ENCODE measurements at regions not wholly inside any gene's neighbourhood (a gene's known extent, or its start where the extent isn't known, plus 50 kb on each side); places are given as distances from the start of the nearest gene placed in this dataset.

GRCh38 chr2:83517727-83518368, 941.2 kb downstream of the SUCLG1 start:
- no peak for DNase-seq

DNA sequence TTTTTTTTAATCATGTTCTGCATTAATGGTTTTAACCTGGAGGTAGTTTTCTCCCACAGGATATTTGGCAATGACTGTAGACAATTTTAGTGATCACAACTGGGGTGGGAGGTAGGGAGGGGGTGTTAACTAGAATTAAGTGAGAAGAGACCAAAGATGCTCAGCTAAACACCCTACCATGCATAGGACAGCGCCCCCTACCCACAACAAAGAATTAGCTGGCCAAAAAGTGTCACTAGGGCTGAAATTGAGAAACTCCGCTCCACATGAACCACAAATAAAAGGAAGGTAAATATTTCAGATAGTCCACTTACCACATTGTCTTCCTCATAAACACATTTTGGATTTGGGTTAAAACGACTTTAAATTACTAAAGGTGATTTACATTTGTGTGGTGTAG, 942.6 kb downstream of the SUCLG1 start:
- no peak for DNase-seq

GRCh38 chr2:83487451-83487850, 971.6 kb downstream of the SUCLG1 start:
- no peak for DNase-seq

DNA sequence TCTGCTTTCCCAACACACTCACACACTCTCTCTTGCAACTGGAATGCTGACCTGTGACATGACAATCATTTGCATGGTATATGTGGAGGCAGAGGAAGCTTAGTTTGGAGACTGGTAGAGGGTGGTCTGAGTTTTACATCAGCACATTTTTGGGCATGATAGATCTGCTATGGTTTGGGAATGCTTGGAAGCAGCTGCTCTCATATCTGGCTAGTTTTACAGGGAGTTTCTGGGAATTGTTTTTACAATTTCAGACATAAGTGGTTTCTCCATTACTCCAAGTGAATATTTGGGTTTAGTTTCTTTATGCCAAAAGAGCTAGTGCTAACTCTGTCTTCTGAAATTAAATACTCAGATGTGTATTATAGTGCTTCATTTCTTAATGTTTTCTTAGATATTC, 977.6 kb downstream of the SUCLG1 start:
- DNase-seq, result no peak

GRCh38 chr2:83478037-83478436, 981.0 kb downstream of the SUCLG1 start:
- no peak for DNase-seq

GRCh38 chr2:83475371-83475770, 983.7 kb downstream of the SUCLG1 start:
- no peak for DNase-seq

- no peak for DNase-seq
Observed at GRCh38 chr2:83471655-83472054, 987.4 kb downstream of the SUCLG1 start.

- no peak for DNase-seq
Observed at GRCh38 chr2:83470928-83471327, 988.2 kb downstream of the SUCLG1 start.

- DNase-seq, result no peak
Observed at GRCh38 chr2:83464444-83464843, 994.6 kb downstream of the SUCLG1 start.

DNA sequence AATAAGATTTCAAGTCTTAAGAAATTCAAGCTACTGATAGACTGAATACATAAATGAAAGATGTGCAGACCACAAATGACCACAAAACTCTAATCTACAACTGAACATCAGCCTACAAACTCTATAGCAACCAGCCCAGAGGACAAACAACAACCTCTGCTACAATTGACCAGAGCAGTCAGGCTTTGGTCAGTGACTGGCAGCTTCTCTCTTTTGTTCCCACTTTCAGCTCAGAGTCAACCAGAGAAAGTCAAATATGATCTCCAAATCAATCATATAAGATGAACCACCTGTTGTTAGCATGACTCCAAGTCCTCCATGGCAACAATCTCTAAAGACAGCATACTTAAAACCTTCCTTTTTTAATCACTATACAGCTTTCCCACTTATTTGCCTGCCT, 996.2 kb downstream of the SUCLG1 start:
- DNase-seq, result no peak

- no peak for DNase-seq
Observed at GRCh38 chr2:83461135-83461534, 997.9 kb downstream of the SUCLG1 start.

DNA sequence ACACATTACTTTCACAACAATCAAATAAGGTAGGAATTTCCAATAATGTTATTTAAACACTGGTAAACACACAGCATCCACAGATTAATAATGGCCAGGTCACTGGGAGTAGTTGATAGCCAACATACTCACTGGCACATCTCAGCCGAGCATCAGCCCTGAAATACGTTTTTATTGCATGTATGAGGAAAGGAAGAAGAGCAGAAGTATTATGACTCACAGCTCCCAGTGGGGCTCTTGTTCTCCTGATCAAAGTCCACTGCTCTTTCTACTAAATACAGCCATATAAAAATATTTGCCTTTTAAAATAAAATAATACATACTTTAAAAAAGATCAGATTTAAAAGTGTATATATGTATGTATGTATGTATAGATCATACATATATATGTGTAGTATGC, 999.6 kb downstream of the SUCLG1 start:
- no peak for DNase-seq

DNA sequence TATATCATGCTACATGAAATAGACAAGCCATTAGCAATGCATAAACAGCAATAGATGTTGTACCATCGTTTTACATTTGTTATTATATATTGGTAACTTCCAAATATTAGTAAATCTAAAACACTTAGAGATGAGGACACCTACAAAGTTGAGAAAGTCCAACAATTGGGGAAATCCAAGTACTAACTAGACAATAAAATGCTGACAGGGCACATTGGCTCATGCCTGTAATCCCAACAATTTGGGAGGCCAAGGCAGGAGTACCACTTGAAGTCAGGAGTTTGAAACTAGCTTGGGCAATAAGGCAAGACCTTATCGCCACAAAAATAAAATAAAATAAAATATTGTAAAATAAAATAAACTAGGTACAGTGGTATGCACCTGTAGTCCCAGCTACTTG, 1023.1 kb downstream of the SUCLG1 start:
- DNase-seq, result no peak

DNA sequence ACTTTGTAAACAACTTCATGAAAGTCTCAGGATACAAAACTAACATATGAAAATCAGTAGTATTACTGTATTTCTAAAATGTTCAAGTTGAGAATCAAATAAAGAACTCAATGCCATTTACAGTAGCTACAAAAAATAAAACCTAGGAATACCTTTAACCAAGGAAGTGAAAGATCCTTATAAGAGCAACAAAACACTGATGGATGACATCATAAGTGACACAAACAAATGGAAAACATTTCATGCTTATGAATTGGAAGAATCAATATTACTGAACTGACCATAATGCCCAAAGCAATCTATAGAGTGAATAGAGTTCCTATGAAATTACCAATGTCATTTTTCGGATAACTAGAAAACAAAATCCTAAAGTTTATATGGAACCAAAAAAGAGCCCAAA, 1038.1 kb downstream of the SUCLG1 start:
- DNase-seq, result no peak

DNA sequence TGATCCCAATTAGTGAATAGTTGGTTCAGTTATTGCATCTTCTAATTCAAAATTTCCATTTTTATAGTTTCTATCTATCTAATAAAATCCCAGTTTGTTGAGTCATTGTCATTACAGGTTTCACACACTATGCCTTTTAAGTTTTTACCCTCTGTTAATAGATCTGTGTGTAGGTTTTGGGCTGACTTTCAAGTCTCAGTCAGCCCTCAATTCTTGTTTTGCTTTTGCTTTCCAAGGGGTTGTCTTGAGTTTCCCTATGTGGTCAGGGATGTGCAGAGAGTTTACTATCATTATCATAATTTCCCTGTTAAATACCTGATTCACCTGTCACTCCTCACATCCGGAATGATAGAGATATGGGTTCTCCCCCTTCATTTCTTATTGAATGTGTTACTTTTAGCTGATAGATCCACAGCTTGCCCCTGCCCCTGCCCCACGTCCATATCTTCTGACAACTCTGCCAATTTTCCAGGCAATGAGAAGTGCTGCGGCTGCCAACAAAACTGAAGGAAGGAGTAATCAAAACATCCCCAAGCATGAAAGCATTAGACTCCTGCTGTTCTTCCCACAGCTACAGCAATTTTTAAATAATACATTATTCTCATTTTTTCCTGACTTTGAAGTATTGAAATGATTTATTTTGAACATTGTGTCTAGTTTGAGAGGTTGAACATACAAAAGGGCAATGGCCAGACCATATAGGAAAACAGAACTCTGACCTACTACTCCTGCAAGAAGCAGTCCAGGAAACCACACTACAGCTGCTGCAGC, 1064.8 kb downstream of the SUCLG1 start:
- no peak for DNase-seq

DNA sequence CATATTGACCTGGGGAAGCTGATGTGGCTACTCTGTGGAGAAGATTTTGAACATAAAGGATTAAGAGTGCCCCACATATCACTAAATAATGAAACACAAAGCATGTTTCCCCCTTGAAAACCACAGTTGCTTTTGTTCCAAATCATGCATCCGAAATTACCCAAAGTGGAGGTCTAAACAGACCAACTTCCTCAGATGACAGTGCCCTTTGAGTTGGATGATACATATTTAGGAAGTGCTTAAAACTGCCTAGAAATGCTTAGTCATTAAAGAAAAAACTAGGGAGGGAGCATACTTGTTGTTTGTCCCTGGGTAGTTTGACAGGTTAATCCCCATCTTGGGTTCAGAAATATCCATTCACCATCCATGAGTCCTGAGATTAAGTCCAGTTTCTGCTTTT, 1070.3 kb downstream of the SUCLG1 start:
- DNase-seq, result no peak

GRCh38 chr2:83386549-83386948, 1072.5 kb downstream of the SUCLG1 start:
- no peak for DNase-seq

DNA sequence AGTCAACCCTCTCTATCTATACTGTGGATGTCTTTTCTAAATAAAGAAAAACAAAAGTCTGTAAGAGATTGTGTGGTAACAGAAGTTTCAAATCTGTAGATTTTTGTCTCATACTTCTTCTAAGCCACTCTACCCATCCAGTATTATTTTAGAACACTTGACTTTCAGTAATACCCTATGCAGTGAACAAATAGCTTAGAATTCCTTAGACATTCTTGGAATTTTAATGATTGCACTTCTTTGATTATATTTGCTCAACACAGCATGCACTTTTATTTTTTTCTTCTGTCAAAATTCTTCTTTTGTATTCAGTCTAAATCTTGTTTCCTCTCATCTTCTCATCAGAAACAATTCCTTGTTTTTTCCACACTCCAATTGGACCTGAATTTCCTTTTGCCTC, 1080.2 kb downstream of the SUCLG1 start:
- no peak for DNase-seq

DNA sequence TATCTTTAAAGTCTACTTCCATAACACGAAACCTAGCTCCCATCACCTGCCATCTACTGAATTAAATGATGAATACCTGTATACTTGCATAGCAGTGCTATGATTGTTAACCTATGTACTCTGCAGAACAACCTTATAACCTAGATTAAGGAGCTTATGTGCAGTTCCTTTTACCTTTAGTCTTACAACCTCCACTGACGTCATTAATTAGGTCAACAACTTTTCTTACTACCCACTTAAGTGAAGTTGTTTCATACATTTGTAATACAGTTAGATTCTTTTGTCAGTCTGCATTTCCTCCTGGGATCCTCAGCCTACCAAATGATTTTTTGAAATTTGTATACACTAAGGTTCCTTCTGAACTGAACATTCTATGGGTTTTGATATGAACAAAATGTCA, 1082.3 kb downstream of the SUCLG1 start:
- no peak for DNase-seq

DNA sequence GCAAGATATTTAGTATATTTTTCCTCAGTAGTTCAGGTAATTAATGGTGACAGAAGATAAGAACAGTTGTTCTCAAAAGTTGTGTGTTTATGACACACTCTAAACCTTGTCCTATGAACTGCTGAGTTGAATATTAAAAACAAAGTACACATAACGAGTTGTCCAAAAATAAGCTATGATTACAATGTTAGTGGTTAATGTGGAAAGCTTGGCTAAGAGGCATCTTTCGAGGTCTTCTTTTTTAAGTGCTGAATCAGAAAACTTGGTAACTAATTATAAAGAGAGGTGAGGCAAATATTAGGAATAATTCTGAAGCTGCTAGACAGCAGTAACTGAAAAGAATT, 1088.7 kb downstream of the SUCLG1 start:
- DNase-seq, result no peak

- no peak for DNase-seq
Observed at GRCh38 chr2:83369601-83370418, 1089.3 kb downstream of the SUCLG1 start.

- no peak for DNase-seq
Observed at GRCh38 chr2:83368916-83369315, 1090.2 kb downstream of the SUCLG1 start.

DNA sequence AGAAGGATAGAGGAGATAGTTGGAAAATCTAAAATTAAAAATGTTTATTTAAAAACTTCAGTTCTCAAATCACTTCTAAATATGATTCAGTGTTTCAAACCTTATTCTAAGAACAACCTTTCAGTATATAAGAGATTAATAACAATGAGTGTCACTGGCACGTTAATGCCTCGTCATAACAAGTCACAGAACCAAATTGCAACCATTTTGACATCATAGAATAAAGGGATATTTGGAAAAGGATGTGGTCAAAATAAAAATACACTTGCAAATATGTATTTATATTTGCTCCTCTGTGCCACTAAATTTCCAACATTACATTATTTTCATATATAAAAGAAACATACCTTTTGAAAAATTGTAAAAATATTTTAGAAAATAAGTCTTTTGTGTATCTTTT, 1090.6 kb downstream of the SUCLG1 start:
- no peak for DNase-seq

DNA sequence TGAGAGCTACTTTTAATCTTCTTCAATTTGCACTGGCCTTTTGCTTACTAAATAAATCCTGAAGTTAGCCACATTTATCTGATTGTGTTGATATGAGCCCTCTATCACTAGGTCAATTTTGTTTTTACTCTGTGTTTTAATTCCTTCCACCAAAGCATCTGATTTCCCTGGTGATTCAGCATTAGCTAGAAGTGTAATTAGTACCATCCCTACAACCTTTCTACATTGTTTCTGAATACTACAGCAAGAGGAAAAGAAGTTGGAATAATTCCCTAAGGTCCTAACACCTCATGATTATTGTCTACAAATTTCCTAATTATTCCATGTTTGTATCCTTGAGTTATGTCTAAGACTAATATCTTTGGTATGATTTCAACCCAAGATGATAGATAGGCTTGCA, 1093.6 kb downstream of the SUCLG1 start:
- no peak for DNase-seq
